Mesendoderm (in vitro differentiated cells): ENCODE measurements at regions not wholly inside any gene's neighbourhood (a gene's known extent, or its start where the extent isn't known, plus 50 kb on each side); places are given as distances from the start of the nearest gene placed in this dataset.

Experiments used
- DNase-seq: peaks from one replicate; pipeline ENCODE4 v3.0.0; 2013
- H2AK5ac ChIP-seq: 2 replicates; pipeline ENCODE4 v1.6.1; 2013; ENCODE audit warnings: low read length, inconsistent platforms
- H2BK120ac ChIP-seq: 2 replicates; pipeline ENCODE4 v1.6.1; 2013; ENCODE audit warnings: low read depth, mild to moderate bottlenecking, low read length, moderate library complexity, mixed read lengths
- H2BK15ac ChIP-seq: replicated peaks from 2 replicates; pipeline ENCODE4 v1.6.1; 2013; ENCODE audit warnings: low read depth, mild to moderate bottlenecking, moderate library complexity
- H2BK5ac ChIP-seq: 2 replicates; pipeline ENCODE4 v1.6.1; 2013; ENCODE audit warnings: low read length, inconsistent platforms
- H3K18ac ChIP-seq: 2 replicates; pipeline ENCODE4 v1.6.1; 2013; ENCODE audit warnings: mild to moderate bottlenecking, low read length, mixed read lengths
- H3K23ac ChIP-seq: one replicate; pipeline ENCODE4 v1.6.1; 2013; ENCODE audit warnings: low read length
- H3K27ac ChIP-seq: 2 replicates; pipeline ENCODE4 v1.5.1; 2013; ENCODE audit warnings: low read depth, mild to moderate bottlenecking, inconsistent platforms, low read length, moderate library complexity
- H3K27me3 ChIP-seq: 2 replicates; pipeline ENCODE4 v1.6.1; 2013; ENCODE audit warnings: low read length, control low read depth, mild to moderate bottlenecking, inconsistent platforms; ENCODE audit not compliant: insufficient read depth, poor library complexity
- H3K36me3 ChIP-seq: 2 replicates; pipeline ENCODE4 v1.6.1; 2013; ENCODE audit warnings: low read length, inconsistent platforms; ENCODE audit not compliant: control insufficient read depth, insufficient read depth
- H3K4ac ChIP-seq: one replicate; pipeline ENCODE4 v1.6.1; 2013; ENCODE audit warnings: low read depth, mild to moderate bottlenecking, low read length, moderate library complexity
- H3K4me1 ChIP-seq: 2 replicates; pipeline ENCODE4 v1.6.1; 2013; ENCODE audit warnings: low read depth, low read length, inconsistent platforms; ENCODE audit not compliant: control insufficient read depth
- H3K4me2 ChIP-seq: 2 replicates; pipeline ENCODE4 v1.6.1; 2013; ENCODE audit warnings: low read length
- H3K4me3 ChIP-seq: 2 replicates; pipeline ENCODE4 v1.5.1; 2013; ENCODE audit warnings: mild to moderate bottlenecking, low read length
- H3K56ac ChIP-seq: one replicate; pipeline ENCODE4 v1.6.1; 2013; ENCODE audit warnings: low read length
- H3K79me1 ChIP-seq: 2 replicates; pipeline ENCODE4 v1.6.1; 2013; ENCODE audit warnings: low read length, inconsistent platforms
- H3K79me2 ChIP-seq: 2 replicates; pipeline ENCODE4 v1.6.1; 2013; ENCODE audit warnings: mild to moderate bottlenecking, low read length; ENCODE audit not compliant: control insufficient read depth, insufficient read depth
- H3K9ac ChIP-seq: 2 replicates; pipeline ENCODE4 v1.6.1; 2013; ENCODE audit warnings: low read length, inconsistent platforms
- H4K5ac ChIP-seq: one replicate; pipeline ENCODE4 v1.6.1; 2013; ENCODE audit warnings: low read length
- H4K8ac ChIP-seq: one replicate; pipeline ENCODE4 v1.6.1; 2013; ENCODE audit warnings: low read depth, mild to moderate bottlenecking, control low read depth, low read length, moderate library complexity
- WGBS: extraction: QIAGEN DNeasy Blood & Tissue Kit; methylation state at CpG from one replicate; pipeline ENCODE4 v1.1.7; 2013; ENCODE audit warnings: low lambda C conversion rate, missing lambda C conversion rate; ENCODE audit not compliant: insufficient coverage; ENCODE audit errors: extremely low coverage; 5-methylcytosine and 5-hydroxymethylcytosine counted together

GRCh38 chr1:232886271-232886670, 64.1 kb upstream of the NTPCR start:
- Histone ChIP-seq H2BK5ac (no peak overlapping the region), H2BK120ac (no peak overlapping the region), H2BK15ac (no peak overlapping the region), H3K18ac (no peak overlapping the region), H4K5ac (no peak overlapping the region), H3K4me2 (no peak overlapping the region), H3K4me3 (no peak overlapping the region), H3K4me1 (no peaks in the 10 kb centered on the region), H3K56ac (no peak overlapping the region), H3K36me3 (no peaks in the 10 kb centered on the region), H3K9ac (no peak overlapping the region), H2AK5ac (no peak overlapping the region), H3K27me3 (no peaks in the 10 kb centered on the region), H3K79me1 (no peaks in the 10 kb centered on the region), H3K4ac (no peak overlapping the region), H4K8ac (no peak overlapping the region), H3K79me2 (no peaks in the 10 kb centered on the region), H3K23ac (no peak overlapping the region), H3K27ac (no peak overlapping the region)
- no peak for DNase-seq
- no CpG with 5 or more reads among the region's 2 CpGs for WGBS

- Histone ChIP-seq H2BK15ac (no peak overlapping the region), H3K23ac (no peak overlapping the region), H3K27ac (no peak overlapping the region), H2BK5ac (no peak overlapping the region), H3K18ac (no peak overlapping the region), H3K4ac (no peak overlapping the region), H3K9ac (no peak overlapping the region), H4K8ac (no peak overlapping the region), H2BK120ac (no peak overlapping the region), H3K56ac (no peak overlapping the region), H3K79me2 (no peaks in the 10 kb centered on the region), H3K4me2 (no peak overlapping the region), H3K4me3 (no peak overlapping the region), H2AK5ac (no peak overlapping the region), H3K79me1 (no peaks in the 10 kb centered on the region), H3K27me3 (no peaks in the 10 kb centered on the region), H4K5ac (no peak overlapping the region), H3K4me1 (no peaks in the 10 kb centered on the region), H3K36me3 (no peaks in the 10 kb centered on the region)
- no CpG with 5 or more reads among the region's 5 CpGs for WGBS
- DNase-seq, result no peak
Measured at GRCh38 chr1:232890340-232890943, 60.0 kb upstream of the NTPCR start.

GRCh38 chr1:232891071-232891470, 59.3 kb upstream of the NTPCR start:
- H3K27me3 ChIP-seq, result no peaks in the 10 kb centered on the region
- no peak overlapping the region for H3K4ac ChIP-seq
- H3K27ac ChIP-seq, result no peak overlapping the region
- no peak overlapping the region for H3K23ac ChIP-seq
- no peak overlapping the region for H4K5ac ChIP-seq
- H2AK5ac ChIP-seq, result no peak overlapping the region
- DNase-seq, result no peak
- no peak overlapping the region for H3K18ac ChIP-seq
- H2BK15ac ChIP-seq, result no peak overlapping the region
- no peaks in the 10 kb centered on the region for H3K36me3 ChIP-seq
- H3K4me3 ChIP-seq, result no peak overlapping the region
- no peaks in the 10 kb centered on the region for H3K4me1 ChIP-seq
- H2BK120ac ChIP-seq, result no peak overlapping the region
- H3K9ac ChIP-seq, result no peak overlapping the region
- no peak overlapping the region for H4K8ac ChIP-seq
- H3K79me2 ChIP-seq, result no peaks in the 10 kb centered on the region
- no CpG with 5 or more reads among the region's 5 CpGs for WGBS
- H3K79me1 ChIP-seq, result no peaks in the 10 kb centered on the region
- no peak overlapping the region for H2BK5ac ChIP-seq
- no peak overlapping the region for H3K4me2 ChIP-seq
- H3K56ac ChIP-seq, result no peak overlapping the region

GRCh38 chr1:232891656-232892317, 58.6 kb upstream of the NTPCR start:
- Histone ChIP-seq H3K18ac (no peak overlapping the region), H3K4me2 (no peak overlapping the region), H2AK5ac (no peak overlapping the region), H3K56ac (no peak overlapping the region), H3K4ac (no peak overlapping the region), H2BK15ac (no peak overlapping the region), H2BK120ac (no peak overlapping the region), H3K9ac (no peak overlapping the region), H2BK5ac (no peak overlapping the region), H3K79me2 (no peaks in the 10 kb centered on the region), H3K79me1 (no peaks in the 10 kb centered on the region), H3K27me3 (no peaks in the 10 kb centered on the region), H3K23ac (no peak overlapping the region), H3K4me3 (no peak overlapping the region), H4K8ac (no peak overlapping the region), H3K36me3 (no peaks in the 10 kb centered on the region), H4K5ac (no peak overlapping the region), H3K27ac (no peak overlapping the region), H3K4me1 (no peaks in the 10 kb centered on the region)
- WGBS, result no CpG with 5 or more reads among the region's 6 CpGs
- DNase-seq, result no peak

- H2BK15ac ChIP-seq, result no peak overlapping the region
- H2BK120ac ChIP-seq, result no peak overlapping the region
- no peak overlapping the region for H3K56ac ChIP-seq
- no peak overlapping the region for H3K4me3 ChIP-seq
- no peak overlapping the region for H3K4me2 ChIP-seq
- no peaks in the 10 kb centered on the region for H3K36me3 ChIP-seq
- no peak overlapping the region for H2BK5ac ChIP-seq
- DNase-seq, result no peak
- H3K23ac ChIP-seq, result no peak overlapping the region
- no peak overlapping the region for H3K18ac ChIP-seq
- no peaks in the 10 kb centered on the region for H3K4me1 ChIP-seq
- H4K8ac ChIP-seq, result no peak overlapping the region
- H3K4ac ChIP-seq, result no peak overlapping the region
- H3K27me3 ChIP-seq, result no peaks in the 10 kb centered on the region
- no peak overlapping the region for H2AK5ac ChIP-seq
- no peak overlapping the region for H3K27ac ChIP-seq
- WGBS, result no CpG with 5 or more reads among the region's 4 CpGs
- no peak overlapping the region for H4K5ac ChIP-seq
- no peaks in the 10 kb centered on the region for H3K79me2 ChIP-seq
- no peaks in the 10 kb centered on the region for H3K79me1 ChIP-seq
- H3K9ac ChIP-seq, result no peak overlapping the region
Measured at GRCh38 chr1:232893481-232894313, 56.7 kb upstream of the NTPCR start.
